Suppressor macrophage treated with lipopolysaccharide for 1 hour (primary cell): ENCODE measurements at regions not wholly inside any gene's neighbourhood (a gene's known extent, or its start where the extent isn't known, plus 50 kb on each side); places are given as distances from the start of the nearest gene placed in this dataset.
"Not testable (repeated sequence)": the region's sequence is repeated elsewhere in the genome, so short reads cannot be mapped to it uniquely, and the experiment has no call there.

Source experiments
- DNase-seq, 3 donors: peaks; one replicate each; pipeline ENCODE4 v3.0.0-alpha.2; 2020 to 2022

GRCh38 chrX:1853916-1854315 is 239.1 kb downstream of the ASMT start:
- DNase-seq: no peak

GRCh38 chrX:1854861-1855260 is 240.0 kb downstream of the ASMT start:
- DNase-seq: not testable (repeated sequence)

GRCh38 chrX:1859266-1859665 is 244.4 kb downstream of the ASMT start:
- DNase-seq: not testable (repeated sequence)

GRCh38 chrX:1860936-1861594 is 246.2 kb downstream of the ASMT start:
- DNase-seq: no peak

- DNase-seq: not testable (repeated sequence)
Measured at GRCh38 chrX:1863995-1864394, 249.1 kb downstream of the ASMT start.

GRCh38 chrX:1870421-1870820 is 255.6 kb downstream of the ASMT start:
- DNase-seq: no peak

- DNase-seq: no peak
Measured at GRCh38 chrX:1871887-1872286, 257.0 kb downstream of the ASMT start.

GRCh38 chrX:1873671-1874070 is 258.8 kb downstream of the ASMT start:
- DNase-seq: no peak

GRCh38 chrX:1874416-1874815 is 259.6 kb downstream of the ASMT start:
- no peak for DNase-seq

GRCh38 chrX:1874899-1875298 is 260.0 kb downstream of the ASMT start:
- DNase-seq: no peak

GRCh38 chrX:1876041-1876440 is 261.2 kb downstream of the ASMT start:
- no peak for DNase-seq

GRCh38 chrX:1877780-1878179 is 262.9 kb downstream of the ASMT start:
- no peak for DNase-seq

- not testable (repeated sequence) for DNase-seq
Measured at GRCh38 chrX:1880884-1881817, 266.3 kb downstream of the ASMT start.

GRCh38 chrX:1883772-1884171 is 268.9 kb downstream of the ASMT start:
- no peak for DNase-seq

- no peak for DNase-seq
Measured at GRCh38 chrX:1884446-1884845, 269.6 kb downstream of the ASMT start.

- no peak for DNase-seq
Measured at GRCh38 chrX:1885116-1885515, 270.3 kb downstream of the ASMT start.

GRCh38 chrX:1888305-1888704 is 273.4 kb downstream of the ASMT start:
- DNase-seq: not testable (repeated sequence)

- no peak for DNase-seq
Measured at GRCh38 chrX:1894026-1894294, 279.1 kb downstream of the ASMT start.

GRCh38 chrX:1894740-1895139 is 279.9 kb downstream of the ASMT start:
- no peak for DNase-seq

GRCh38 chrX:1895583-1895982 is 280.7 kb downstream of the ASMT start:
- no peak for DNase-seq

- no peak for DNase-seq
Measured at GRCh38 chrX:1899841-1900240, 285.0 kb downstream of the ASMT start.

- DNase-seq: no peak
Measured at GRCh38 chrX:1902901-1903235, 288.0 kb downstream of the ASMT start.

GRCh38 chrX:1903236-1903935 is 288.5 kb downstream of the ASMT start:
- no peak for DNase-seq

GRCh38 chrX:1904663-1905218 is 289.9 kb downstream of the ASMT start:
- DNase-seq: no peak
